ENCODE measurements at regions not wholly inside any gene's neighbourhood (a gene's known extent, or its start where the extent isn't known, plus 50 kb on each side); places are given as distances from the start of the nearest gene placed in this dataset.

DNA sequence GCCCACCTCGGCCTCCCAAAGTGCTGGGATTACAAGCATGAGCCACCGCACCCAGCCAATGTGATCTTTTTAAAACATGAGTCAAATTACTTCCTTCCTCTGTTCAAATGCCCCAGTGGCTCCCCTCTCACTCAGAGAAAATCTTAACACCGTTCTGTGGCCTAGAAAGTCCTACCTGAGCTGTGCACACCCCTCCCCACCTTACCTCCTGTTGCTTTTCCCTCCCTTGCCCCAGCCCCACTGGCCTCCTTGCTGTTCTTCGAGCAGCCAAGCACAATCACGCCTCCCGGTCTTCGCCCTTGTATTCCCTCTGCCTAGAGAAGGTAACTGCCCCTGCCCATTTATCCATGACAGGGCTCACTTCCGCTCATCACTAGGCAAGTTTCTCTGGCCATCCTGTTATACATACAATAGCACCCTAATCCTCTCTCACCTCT lies 62.6 kb upstream of the RPL11 start:
- H3K9me3 ChIP-seq (ENCODE audit: insufficient read depth, low read length) = no peaks in the 10 kb centered on the region
- H2AFZ ChIP-seq (ENCODE audit: low read depth, low read length) = no peak overlapping the region
- H3K36me3 ChIP-seq (replicated peaks; ENCODE audit: low read depth, low read length) = no peaks in the 10 kb centered on the region
- no peaks in the 10 kb centered on the region for H3K27me3 ChIP-seq (ENCODE audit: low read depth, low read length)
- no peak overlapping the region for H3K9ac ChIP-seq (ENCODE audit: low read length)
- no peak overlapping the region for H3K27ac ChIP-seq (ENCODE audit: low read length)
- no peak overlapping the region for H3K4me3 ChIP-seq (ENCODE audit: low read length)
- no peak overlapping the region for H3K4me2 ChIP-seq (ENCODE audit: low read length)
- H4K20me1 ChIP-seq (ENCODE audit: insufficient read depth, low read length) = no peaks in the 10 kb centered on the region
- peaks cover 18% of the 10 kb centered on the region for H3K4me1 ChIP-seq (ENCODE audit: low read length)
- H3K79me2 ChIP-seq (ENCODE audit: low read length) = no peaks in the 10 kb centered on the region
- TF ChIP-seq CTCF (IDR thresholded peaks at IDR 0.05; ENCODE audit: low read depth, low read length) (no peak), EZH2phosphoT487 (IDR thresholded peaks at IDR 0.05; ENCODE audit: low read depth) (no peak)

DNA sequence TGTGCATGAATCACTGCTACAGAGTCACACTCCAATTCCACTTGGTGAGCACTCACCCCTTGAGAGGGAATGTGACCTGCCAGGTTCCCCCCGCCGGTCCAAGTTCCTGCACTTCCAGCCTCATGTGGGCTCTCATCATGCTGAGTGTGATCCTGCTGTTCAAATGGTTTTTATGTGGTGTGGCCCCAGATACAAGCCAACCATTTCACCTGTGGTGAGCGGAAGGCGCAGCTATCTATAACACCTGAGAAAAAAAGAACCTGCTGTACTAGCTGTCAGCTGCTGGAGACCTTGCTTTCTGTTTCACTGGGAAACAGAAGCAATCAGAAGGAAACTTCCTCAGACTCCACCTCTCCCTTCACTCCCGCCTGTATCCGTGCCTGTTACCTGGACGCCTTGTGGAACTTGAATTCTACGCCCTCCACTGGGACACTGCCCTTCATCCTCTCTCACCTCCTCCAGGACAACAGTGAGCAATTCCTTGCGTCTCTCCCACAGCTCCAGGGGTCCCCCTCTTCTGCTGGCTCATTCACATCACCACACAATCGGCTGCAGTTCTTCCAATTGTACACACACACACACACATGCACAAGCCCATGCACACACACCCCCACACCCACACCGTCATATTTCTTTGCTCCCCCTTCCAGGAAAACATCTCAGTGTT lies 64.4 kb upstream of the RPL11 start:
- H3K4me1 ChIP-seq (ENCODE audit: low read length) = peaks cover 18% of the 10 kb centered on the region
- no peak overlapping the region for H3K27ac ChIP-seq (ENCODE audit: low read length)
- no peaks in the 10 kb centered on the region for H3K9me3 ChIP-seq (ENCODE audit: insufficient read depth, low read length)
- no peak overlapping the region for H2AFZ ChIP-seq (ENCODE audit: low read depth, low read length)
- no peaks in the 10 kb centered on the region for H4K20me1 ChIP-seq (ENCODE audit: insufficient read depth, low read length)
- TF ChIP-seq CTCF (IDR thresholded peaks at IDR 0.05; ENCODE audit: low read depth, low read length) (no peak), EZH2phosphoT487 (IDR thresholded peaks at IDR 0.05; ENCODE audit: low read depth) (no peak)
- no peak overlapping the region for H3K9ac ChIP-seq (ENCODE audit: low read length)
- no peaks in the 10 kb centered on the region for H3K36me3 ChIP-seq (replicated peaks; ENCODE audit: low read depth, low read length)
- H3K4me3 ChIP-seq (ENCODE audit: low read length) = no peak overlapping the region
- no peak overlapping the region for H3K4me2 ChIP-seq (ENCODE audit: low read length)
- H3K79me2 ChIP-seq (ENCODE audit: low read length) = no peaks in the 10 kb centered on the region
- no peaks in the 10 kb centered on the region for H3K27me3 ChIP-seq (ENCODE audit: low read depth, low read length)

DNA sequence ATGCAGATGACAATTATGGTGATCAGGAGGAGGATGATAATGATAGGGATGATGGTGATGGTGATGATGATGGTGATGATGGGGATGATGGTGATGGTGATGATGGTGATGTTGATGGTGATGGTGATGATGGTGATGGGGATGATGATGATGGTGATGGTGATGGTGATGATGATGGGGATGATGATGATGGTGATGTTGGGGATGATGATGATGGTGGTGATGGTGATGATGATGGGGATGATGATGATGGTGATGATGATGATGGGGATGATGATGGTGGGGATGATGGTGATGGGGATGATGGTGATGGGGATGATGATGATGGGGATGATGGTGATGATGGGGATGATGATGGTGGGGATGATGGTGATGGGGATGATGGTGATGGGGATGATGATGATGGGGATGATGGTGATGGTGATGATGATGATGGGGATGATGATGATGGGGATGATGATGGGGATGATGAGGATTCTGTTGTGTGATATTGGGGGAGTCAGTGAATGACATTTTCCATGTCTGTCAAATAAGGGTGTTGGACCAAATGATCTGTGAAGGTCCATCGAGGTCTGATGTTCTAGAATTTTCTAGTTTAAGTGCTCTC lies 65.6 kb upstream of the RPL11 start:
- Histone ChIP-seq H3K4me3 (ENCODE audit: low read length) (no peak overlapping the region), H3K4me1 (ENCODE audit: low read length) (peaks cover 18% of the 10 kb centered on the region), H3K9ac (ENCODE audit: low read length) (no peak overlapping the region), H3K4me2 (ENCODE audit: low read length) (no peak overlapping the region), H2AFZ (ENCODE audit: low read depth, low read length) (no peak overlapping the region), H3K27me3 (ENCODE audit: low read depth, low read length) (no peaks in the 10 kb centered on the region), H3K27ac (ENCODE audit: low read length) (no peak overlapping the region), H3K36me3 (replicated peaks; ENCODE audit: low read depth, low read length) (no peaks in the 10 kb centered on the region), H4K20me1 (ENCODE audit: insufficient read depth, low read length) (no peaks in the 10 kb centered on the region), H3K9me3 (ENCODE audit: insufficient read depth, low read length) (no peaks in the 10 kb centered on the region), H3K79me2 (ENCODE audit: low read length) (no peaks in the 10 kb centered on the region)
- TF ChIP-seq EZH2phosphoT487 (IDR thresholded peaks at IDR 0.05; ENCODE audit: low read depth) (no peak), CTCF (IDR thresholded peaks at IDR 0.05; ENCODE audit: low read depth, low read length) (no peak)

DNA sequence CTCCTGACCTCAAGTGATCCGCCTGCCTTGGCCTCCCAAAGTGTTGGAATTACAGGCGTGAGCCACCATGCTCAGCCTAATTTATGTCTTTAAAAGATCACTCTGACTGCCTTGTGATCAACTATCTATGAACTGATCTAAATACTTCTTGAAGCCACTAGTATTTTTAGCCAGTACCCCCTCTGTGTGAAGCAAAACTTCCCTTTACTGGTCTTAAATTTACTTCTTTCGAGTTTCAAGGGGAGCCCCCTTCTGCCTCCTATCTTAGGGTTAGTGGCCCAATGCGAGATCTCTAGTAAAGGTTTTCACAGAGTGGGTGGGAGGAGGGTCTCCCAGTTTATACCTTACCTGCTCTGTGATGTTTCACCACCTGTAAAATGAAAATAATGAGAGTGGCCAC lies 66.1 kb upstream of the RPL11 start:
- Histone ChIP-seq H3K9me3 (ENCODE audit: insufficient read depth, low read length) (no peaks in the 10 kb centered on the region), H3K4me1 (ENCODE audit: low read length) (peaks cover 18% of the 10 kb centered on the region), H3K9ac (ENCODE audit: low read length) (no peak overlapping the region), H4K20me1 (ENCODE audit: insufficient read depth, low read length) (no peaks in the 10 kb centered on the region), H3K36me3 (replicated peaks; ENCODE audit: low read depth, low read length) (no peaks in the 10 kb centered on the region), H3K27ac (ENCODE audit: low read length) (no peak overlapping the region), H2AFZ (ENCODE audit: low read depth, low read length) (no peak overlapping the region), H3K4me3 (ENCODE audit: low read length) (no peak overlapping the region), H3K4me2 (ENCODE audit: low read length) (0 out of 2 replicates have a peak overlapping the region, but pooled peaks have one; percentile 9), H3K27me3 (ENCODE audit: low read depth, low read length) (peaks cover 5% of the 10 kb centered on the region), H3K79me2 (ENCODE audit: low read length) (no peaks in the 10 kb centered on the region)
- TF ChIP-seq EZH2phosphoT487 (IDR thresholded peaks at IDR 0.05; ENCODE audit: low read depth) (no peak), CTCF (IDR thresholded peaks at IDR 0.05; ENCODE audit: low read depth, low read length) (no peak)

Measured in OCI-LY3 (cell line).